H1 (cell line): ENCODE measurements at regions not wholly inside any gene's neighbourhood (a gene's known extent, or its start where the extent isn't known, plus 50 kb on each side); places are given as distances from the start of the nearest gene placed in this dataset.

ENCODE experiments used
- BRCA1 ChIP-seq: IDR thresholded peaks from 2 replicates; pipeline ENCODE4 v1.6.1; 2012; ENCODE audit warnings: low read depth, low read length, improper control_type of control experiment
- CBX8 ChIP-seq: fragments of 300-800, 300-1000 bp; sonication (generic); IDR thresholded peaks from 2 replicates; pipeline ENCODE4 v1.7.1; 2016; ENCODE audit warnings: low read depth, low read length, borderline replicate concordance
- POLR2AphosphoS5 ChIP-seq: IDR thresholded peaks from 2 replicates; pipeline ENCODE4 v1.6.1; 2011; ENCODE audit warnings: low read depth, low read length
- POU5F1 ChIP-seq: IDR thresholded peaks from 2 replicates; pipeline ENCODE4 v1.6.1; 2011; ENCODE audit warnings: low read depth, mild to moderate bottlenecking, low read length, moderate library complexity
- RAD21 ChIP-seq, 2 experiments: IDR thresholded peaks in 1 of 2; conservative IDR thresholded peaks in 1 of 2; 2 replicates each; pipeline ENCODE4 v1.6.1; 2011; ENCODE audit warnings: low read depth in 2 of 2, low read length in 2 of 2, improper control_type of control experiment in 1 of 2, inconsistent platforms in 1 of 2, mild to moderate bottlenecking in 1 of 2, moderate library complexity in 1 of 2
- SP2 ChIP-seq: IDR thresholded peaks from 2 replicates; pipeline ENCODE4 v1.6.1; 2012; ENCODE audit warnings: mild to moderate bottlenecking, low read length, inconsistent platforms

DNA sequence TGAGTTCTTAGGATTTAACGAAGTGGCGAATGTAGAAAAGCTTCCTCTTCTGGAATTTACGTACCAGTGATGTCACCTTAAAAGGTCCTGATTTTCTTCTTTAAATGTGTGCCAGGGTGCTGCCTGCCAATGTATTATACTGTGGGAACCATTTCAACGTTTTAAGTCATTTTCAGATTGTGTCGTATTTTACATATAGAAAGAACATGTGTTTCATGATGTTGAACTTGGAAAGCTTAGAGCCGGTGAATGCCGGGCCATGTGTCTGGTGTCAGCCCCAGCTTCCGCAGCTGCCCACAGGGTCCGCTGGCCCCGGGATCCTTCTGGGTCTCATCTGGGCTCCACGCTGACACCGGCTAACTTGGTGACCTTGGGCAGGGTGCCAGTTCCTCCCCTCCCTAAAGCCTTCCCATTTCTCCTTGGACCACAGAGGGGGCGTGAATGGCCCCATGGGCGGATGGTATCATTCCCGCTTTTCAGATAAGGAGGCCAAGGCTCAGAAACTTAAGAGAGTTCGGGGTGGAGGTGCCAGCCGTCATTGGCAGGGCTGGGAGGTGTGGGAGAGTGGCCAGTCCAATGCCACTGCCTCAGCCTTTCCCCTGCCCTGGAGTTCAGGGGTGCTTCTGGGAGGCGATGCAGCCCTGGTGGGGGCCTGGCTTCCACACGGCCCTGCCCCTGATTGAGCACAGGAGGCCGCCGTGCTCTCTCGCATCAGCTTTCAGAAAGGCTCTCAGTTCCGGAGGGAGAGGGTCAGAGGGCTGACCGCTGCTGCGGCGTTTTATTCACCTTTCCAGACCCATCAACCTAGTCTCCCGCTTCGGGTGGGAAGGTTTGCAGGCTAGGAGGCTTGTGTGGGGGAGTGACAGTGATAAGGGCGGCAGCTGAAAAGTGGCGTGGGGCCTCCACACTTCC, 68.8 kb upstream of the CIBAR2 start (continued):
- TF ChIP-seq RAD21 (IDR thresholded peaks at IDR 0.05 in 1 of 2, conservative IDR thresholded peaks at IDR 0.05 in 1 of 2; ENCODE audit: low read depth in 2 of 2, low read length in 2 of 2) (no peak), SP2 (no peak), BRCA1 (no peak), POU5F1 (no peak), CBX8 (no peak), POLR2AphosphoS5 (no peak)
